IMR-90 (cell line): ENCODE measurements at regions not wholly inside any gene's neighbourhood (a gene's known extent, or its start where the extent isn't known, plus 50 kb on each side); places are given as distances from the start of the nearest gene placed in this dataset.

ENCODE experiments used
- ATAC-seq: fragments of 200-7000 bp; cut with Tn5 transposase; 2 replicates; pipeline ENCODE4 v1.9.1; 2020; ENCODE audit warnings: low read depth, mild to moderate bottlenecking, moderate library complexity
- BruUV-seq: library from RNA; stranded (reverse); fragments of 400-500 nt; replicated peaks from 2 replicates; lab custom pipeline; 2021; lab: Mats Ljungman, UMichigan
- CTCF ChIA-PET: fragments of 300-600 bp; formaldehyde crosslinking; extraction: SDS; loops from one replicate; lab custom pipeline; 2021; ENCODE audit warnings: antibody characterized with exemption; lab: Yijun Ruan, JAX
- POLR2A ChIA-PET: fragments of 300-600 bp; sonication (Branson Sonifier 250); formaldehyde crosslinking; loops from one replicate; lab custom pipeline; 2022; ENCODE audit warnings: antibody characterized with exemption; ENCODE audit not compliant: unreplicated experiment; lab: Charles Lee
- DNase-seq: peaks from one replicate; pipeline ENCODE4 v3.0.0; 2013
- H2AFZ ChIP-seq: replicated peaks from 2 replicates; pipeline ENCODE3; 2013; ENCODE audit warnings: low read length, mild to moderate bottlenecking; ENCODE audit not compliant: poor library complexity
- H2AK5ac ChIP-seq: 2 replicates; pipeline ENCODE4 v1.6.1; 2013; ENCODE audit warnings: low read depth, low read length, inconsistent platforms
- H2AK9ac ChIP-seq: replicated peaks from 2 replicates; pipeline ENCODE3; 2013; ENCODE audit warnings: mild to moderate bottlenecking, low read depth, low read length, moderate library complexity; ENCODE audit not compliant: poor library complexity
- H2BK120ac ChIP-seq: 2 replicates; pipeline ENCODE4 v1.6.1; 2013; ENCODE audit warnings: low read depth, low read length, inconsistent platforms
- H2BK15ac ChIP-seq: 3 replicates; pipeline ENCODE4 v1.6.1; 2013; ENCODE audit warnings: low read depth, low read length, inconsistent platforms
- H2BK20ac ChIP-seq: 2 replicates; pipeline ENCODE4 v1.6.1; 2013; ENCODE audit warnings: low read depth, mild to moderate bottlenecking, inconsistent platforms, low read length, moderate library complexity
- H2BK5ac ChIP-seq: 2 replicates; pipeline ENCODE4 v1.6.1; 2013; ENCODE audit warnings: mild to moderate bottlenecking, low read depth, low read length, inconsistent platforms; ENCODE audit not compliant: poor library complexity, severe bottlenecking
- H3K14ac ChIP-seq: replicated peaks from 2 replicates; pipeline ENCODE4 v1.6.1; 2013; ENCODE audit warnings: low read depth, low read length, inconsistent platforms
- H3K18ac ChIP-seq: 2 replicates; pipeline ENCODE4 v1.6.1; 2013; ENCODE audit warnings: low read depth, low read length, control low read depth
- H3K23ac ChIP-seq: 2 replicates; pipeline ENCODE4 v1.6.1; 2013; ENCODE audit warnings: low read depth, low read length, inconsistent platforms
- H3K27ac ChIP-seq: 2 replicates; pipeline ENCODE4 v1.5.1; 2013; ENCODE audit warnings: mild to moderate bottlenecking, control low read depth, low read length; ENCODE audit not compliant: insufficient read depth
- H3K27me3 ChIP-seq: 2 replicates; pipeline ENCODE4 v1.6.1; 2013; ENCODE audit warnings: low read length; ENCODE audit not compliant: control insufficient read depth, insufficient read depth
- H3K36me3 ChIP-seq: 2 replicates; pipeline ENCODE4 v1.6.1; 2013; ENCODE audit warnings: low read length, mixed read lengths; ENCODE audit not compliant: control insufficient read depth, insufficient read depth
- H3K4ac ChIP-seq: 2 replicates; pipeline ENCODE4 v1.6.1; 2013; ENCODE audit warnings: low read depth, low read length, inconsistent platforms
- H3K4me1 ChIP-seq: 2 replicates; pipeline ENCODE4 v1.6.1; 2013; ENCODE audit warnings: low read length, mixed read lengths; ENCODE audit not compliant: control insufficient read depth, insufficient read depth
- H3K4me2 ChIP-seq: 2 replicates; pipeline ENCODE4 v1.6.1; 2013; ENCODE audit warnings: low read depth, mild to moderate bottlenecking, control low read depth, low read length, moderate library complexity
- H3K4me3 ChIP-seq: 2 replicates; pipeline ENCODE4 v1.5.1; 2013; ENCODE audit warnings: low read depth, mild to moderate bottlenecking, control low read depth, low read length, moderate library complexity; ENCODE audit not compliant: insufficient read depth
- H3K56ac ChIP-seq: 2 replicates; pipeline ENCODE4 v1.6.1; 2013; ENCODE audit warnings: low read length, inconsistent platforms; ENCODE audit not compliant: insufficient read depth; ENCODE audit errors: extremely low read depth
- H3K79me1 ChIP-seq, 2 experiments: 2 replicates each; pipeline ENCODE4 v1.6.1; 2013; ENCODE audit warnings: low read length in 2 of 2, inconsistent platforms in 1 of 2, low read depth in 1 of 2
- H3K9ac ChIP-seq: 2 replicates; pipeline ENCODE4 v1.6.1; 2013; ENCODE audit warnings: low read depth, low read length, control low read depth
- H3K9me1 ChIP-seq: 2 replicates; pipeline ENCODE4 v1.6.1; 2013; ENCODE audit warnings: low read length, inconsistent platforms; ENCODE audit not compliant: insufficient read depth
- H3K9me3 ChIP-seq: 2 replicates; pipeline ENCODE4 v1.6.1; 2013; ENCODE audit warnings: low read length; ENCODE audit not compliant: control insufficient read depth, insufficient read depth
- H4K20me1 ChIP-seq: 2 replicates; pipeline ENCODE4 v1.6.1; 2013; ENCODE audit warnings: low read length, inconsistent platforms; ENCODE audit not compliant: insufficient read depth
- H4K5ac ChIP-seq: 2 replicates; pipeline ENCODE4 v1.6.1; 2013; ENCODE audit warnings: mild to moderate bottlenecking, low read depth, low read length, control low read depth
- H4K8ac ChIP-seq, 2 experiments: 2 replicates each; pipeline ENCODE4 v1.6.1; 2013; ENCODE audit warnings: low read depth in 2 of 2, low read length in 2 of 2, control low read depth in 1 of 2, inconsistent platforms in 1 of 2
- H4K91ac ChIP-seq: 2 replicates; pipeline ENCODE4 v1.6.1; 2013; ENCODE audit warnings: low read depth, low read length, inconsistent platforms; ENCODE audit not compliant: insufficient read depth
- ELK1 ChIP-seq: fragments of 150-350 bp; IDR thresholded peaks from 2 replicates; pipeline ENCODE4 v1.6.1; 2016; ENCODE audit warnings: low read depth, mild to moderate bottlenecking, low read length, moderate library complexity, borderline replicate concordance
- MAFK ChIP-seq: IDR thresholded peaks from 2 replicates; pipeline ENCODE4 v1.6.1; 2012; ENCODE audit warnings: low read depth, low read length, improper control_type of control experiment
- POLR2A ChIP-seq: IDR thresholded peaks from 2 replicates; pipeline ENCODE4 v1.6.1; 2012; ENCODE audit warnings: mild to moderate bottlenecking, low read depth, low read length
- SMC3 ChIP-seq: fragments of 150-350 bp; IDR thresholded peaks from 2 replicates; pipeline ENCODE4 v1.6.1; 2016; ENCODE audit warnings: low read depth, mild to moderate bottlenecking, antibody characterized with exemption, low read length, moderate library complexity
- dilution Hi-C: fragments of 300-500 bp; cut with HindIII; formaldehyde crosslinking; loops from one replicate; pipeline ENCODE4 v1.14.3; 2018; ENCODE audit warnings: low sequenced_read_pairs; ENCODE audit not compliant: unreplicated experiment
- in situ Hi-C: fragments of 300-500 bp; cut with MboI; formaldehyde crosslinking; loops from 3 replicates; pipeline ENCODE4 v1.14.3; 2019; ENCODE audit warnings: low sequenced_read_pairs, inconsistent platforms, mixed read lengths
- intact Hi-C: fragments of 100-400 bp; cut with micrococcal nuclease; formaldehyde crosslinking; loops from 2 replicates; pipeline ENCODE4 v1.10.0; 2022
- TF ChIP-seq, protein P1 (sequence below): fragments of 150-350 bp; IDR thresholded peaks from 2 replicates; pipeline ENCODE4 v1.6.1; 2017; ENCODE audit warnings: mild to moderate bottlenecking, antibody characterized with exemption, low read length, low read depth

DNA sequence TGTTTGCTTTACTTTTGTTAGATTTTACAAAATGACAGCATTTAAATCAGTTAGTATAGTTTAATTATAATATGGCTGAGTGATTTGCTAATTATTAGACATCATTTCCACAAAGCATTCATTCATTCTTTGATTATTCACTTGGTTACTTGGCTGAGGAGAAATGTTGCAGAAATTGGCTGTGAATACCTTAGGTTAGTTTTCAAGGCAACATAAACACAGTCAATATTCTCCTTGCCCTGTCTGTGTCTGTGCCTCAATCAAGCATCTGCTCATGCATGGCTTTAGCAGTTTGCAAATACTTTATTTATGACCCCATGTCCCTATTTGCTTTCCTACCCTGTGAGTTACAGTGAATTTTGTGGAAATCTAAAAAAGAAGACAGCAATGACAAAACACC, 718.3 kb downstream of the EPM2A start:
- no peaks in the 10 kb centered on the region for H4K20me1 ChIP-seq
- H3K18ac ChIP-seq, result peak overlapping the region; percentile 9; the same call in 1 of the 2 replicates
- H4K5ac ChIP-seq, result peak overlapping the region; percentile 19; the same call in 1 of the 2 replicates
- H3K27ac ChIP-seq, result no peak overlapping the region
- H2BK15ac ChIP-seq, result peak overlapping the region; percentile 66; the same call in 1 of the 3 replicates
- H3K4me1 ChIP-seq, result peaks cover 8% of the 10 kb centered on the region
- no peaks in the 10 kb centered on the region for H3K9me3 ChIP-seq
- H2AK9ac ChIP-seq, result peak overlapping the region; percentile 17
- no peaks in the 10 kb centered on the region for H3K79me1 ChIP-seq
- in situ Hi-C loops (no loop called here), dilution Hi-C loops (no loop called here), intact Hi-C loops (no loop called here)
- H2AFZ ChIP-seq, result no peak overlapping the region
- peak overlapping the region; percentile 94 for H3K14ac ChIP-seq
- H3K23ac ChIP-seq, result 0 out of 2 replicates have a peak overlapping the region, but pooled peaks have one; percentile 58
- ChIA-PET POLR2A (no interaction called here), CTCF (no interaction called here)
- no peaks in the 10 kb centered on the region for H3K36me3 ChIP-seq
- H3K56ac ChIP-seq, result no peak overlapping the region
- no peak overlapping the region for H3K9ac ChIP-seq
- peak overlapping the region; percentile 71 for H2BK120ac ChIP-seq
- no peaks in the 10 kb centered on the region for H3K27me3 ChIP-seq
- peak overlapping the region; percentile 61 for H3K4ac ChIP-seq
- H2BK5ac ChIP-seq, result peak overlapping the region; percentile 68
- H3K4me2 ChIP-seq, result no peak overlapping the region
- TF ChIP-seq ELK1 (no peak), MAFK (no peak), SMC3 (no peak), POLR2A (no peak)
- TF ChIP-seq, protein P1, sequence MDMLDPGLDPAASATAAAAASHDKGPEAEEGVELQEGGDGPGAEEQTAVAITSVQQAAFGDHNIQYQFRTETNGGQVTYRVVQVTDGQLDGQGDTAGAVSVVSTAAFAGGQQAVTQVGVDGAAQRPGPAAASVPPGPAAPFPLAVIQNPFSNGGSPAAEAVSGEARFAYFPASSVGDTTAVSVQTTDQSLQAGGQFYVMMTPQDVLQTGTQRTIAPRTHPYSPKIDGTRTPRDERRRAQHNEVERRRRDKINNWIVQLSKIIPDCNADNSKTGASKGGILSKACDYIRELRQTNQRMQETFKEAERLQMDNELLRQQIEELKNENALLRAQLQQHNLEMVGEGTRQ, result no peak
- BruUV-seq, result no TSS peak
- peak overlapping the region; percentile 59; the same call in 1 of the 2 replicates for H2AK5ac ChIP-seq
- H3K4me3 ChIP-seq, result no peak overlapping the region
- no peak for DNase-seq
- H3K9me1 ChIP-seq, result peaks cover 5% of the 10 kb centered on the region
- peak overlapping the region in 1 of 2 experiments; percentile 73; a peak in 1 of 4 replicates for H4K8ac ChIP-seq
- peak overlapping the region; percentile 75; the same call in 1 of the 2 replicates for H2BK20ac ChIP-seq
- peak overlapping the region; percentile 68 for H4K91ac ChIP-seq
- ATAC-seq, result no peak
